HG02973 (cell line): ENCODE measurements at regions not wholly inside any gene's neighbourhood (a gene's known extent, or its start where the extent isn't known, plus 50 kb on each side); places are given as distances from the start of the nearest gene placed in this dataset.
A peak's percentile ranks its signal among the peaks of the same experiment; 100 is the strongest.

Source experiments
- ATAC-seq: cut with Tn5 transposase; IDR thresholded peaks from one replicate; pipeline ENCODE4 v1.9.1; 2021; ENCODE audit warnings: moderate library complexity; ENCODE audit not compliant: unreplicated experiment

DNA sequence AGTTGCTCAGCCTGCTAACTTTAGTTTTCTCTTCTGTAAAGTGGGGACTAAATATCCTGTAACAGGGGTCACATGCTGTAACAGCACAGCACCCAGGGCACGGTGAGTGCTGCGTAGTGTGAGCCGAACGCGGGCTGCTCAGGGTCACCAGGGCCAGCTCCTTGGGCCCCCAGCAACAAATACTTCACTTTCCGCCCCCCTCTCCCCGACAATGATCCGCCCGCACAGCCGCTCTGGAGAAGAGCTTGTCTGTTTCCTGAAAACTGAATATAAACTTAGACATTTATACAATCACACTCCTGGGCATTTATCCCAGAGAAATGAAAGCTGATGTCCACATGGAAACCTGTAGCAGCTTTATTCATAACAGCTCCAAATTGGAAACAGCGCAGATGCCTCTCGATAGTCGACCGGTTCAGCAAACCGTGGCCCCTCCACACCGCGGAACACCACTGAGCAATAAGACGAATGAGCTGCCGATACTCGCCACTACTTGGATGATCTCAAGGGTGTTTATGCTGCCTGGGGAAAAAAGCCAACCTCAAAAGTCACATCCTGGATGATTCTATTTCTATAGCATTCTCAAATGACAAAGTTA lies 267.2 kb downstream of the PARN start:
- no peak for ATAC-seq

DNA sequence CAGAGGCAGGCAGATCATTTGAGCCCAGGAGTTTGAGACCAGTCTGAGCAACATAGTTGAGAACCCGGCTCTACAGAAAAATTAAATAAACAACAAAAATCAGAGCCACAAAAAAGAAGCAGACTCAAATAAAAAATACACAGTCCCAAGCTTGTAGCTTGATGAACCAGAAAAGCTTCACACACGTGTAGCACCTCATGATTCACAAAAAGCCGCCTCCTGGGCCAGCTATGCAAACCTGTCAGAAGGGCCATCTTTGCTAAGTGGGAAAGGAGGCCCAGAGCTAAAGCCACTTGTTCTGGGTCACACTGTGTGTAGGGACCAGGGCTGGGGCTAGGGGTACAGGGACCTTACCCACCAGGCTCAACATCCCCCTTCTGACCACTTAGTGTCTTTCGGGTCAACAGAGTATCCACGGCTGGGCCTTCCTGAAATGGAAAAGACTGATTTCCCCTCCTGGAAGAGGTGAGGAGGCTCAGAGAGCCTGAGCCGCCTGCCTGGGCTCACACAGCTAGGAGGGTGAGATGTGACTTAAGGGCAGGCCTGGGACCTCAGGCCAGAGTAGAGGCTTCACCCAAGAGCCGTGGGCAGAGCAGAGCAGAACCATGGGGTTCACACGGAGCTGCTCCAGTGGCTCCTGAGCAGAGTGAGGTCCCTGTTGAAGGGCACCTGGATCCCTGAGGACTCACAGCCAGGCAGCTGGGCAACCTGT lies 269.6 kb downstream of the PARN start:
- ATAC-seq, result no peak

DNA sequence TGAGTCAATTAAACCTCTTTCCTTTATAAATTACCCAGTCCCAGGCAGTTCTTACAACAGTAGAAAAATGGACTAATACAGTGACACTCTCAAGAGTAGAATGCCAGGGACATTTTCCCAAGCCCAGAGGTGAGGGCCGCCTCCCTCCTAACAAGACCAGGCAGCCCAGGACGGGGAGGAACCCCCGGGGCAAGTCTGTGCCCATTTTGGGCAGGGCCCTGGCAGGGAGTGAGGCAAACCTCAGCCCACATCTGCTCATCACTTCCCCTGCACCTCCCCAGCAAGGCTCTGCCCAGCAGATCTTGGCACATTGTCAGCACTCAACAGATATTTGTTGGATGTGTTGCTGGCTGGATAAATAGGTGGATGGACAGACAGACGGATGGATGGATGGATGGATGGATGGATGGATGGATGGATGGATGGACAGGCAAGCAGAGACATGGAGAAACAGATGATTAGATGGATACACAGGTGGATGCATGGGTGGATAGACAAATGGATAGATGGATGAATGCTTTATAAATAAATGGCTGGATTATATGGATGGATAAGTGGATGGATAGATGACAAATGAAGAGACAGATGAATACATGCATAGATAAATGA lies 271.3 kb downstream of the PARN start:
- ATAC-seq, result no peak

DNA sequence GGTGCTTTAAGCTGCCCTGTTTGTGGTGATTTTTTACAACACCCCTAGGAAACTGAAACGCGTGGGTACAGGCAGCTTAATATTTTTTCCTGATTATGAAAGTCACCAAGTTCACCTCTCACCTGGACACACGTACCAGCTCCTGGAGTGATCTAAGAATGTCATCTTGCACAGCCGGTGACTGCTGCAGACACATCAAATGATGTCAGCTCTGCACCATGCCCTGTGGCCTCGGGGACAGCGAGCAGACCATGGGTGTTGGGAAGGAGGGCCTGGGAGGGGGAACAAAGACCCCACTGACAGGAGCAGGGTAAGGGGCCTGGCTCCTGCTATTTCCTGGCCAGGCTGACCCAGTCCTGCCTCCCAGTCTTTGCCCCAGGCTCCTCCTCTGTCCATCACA lies 272.7 kb downstream of the PARN start:
- ATAC-seq, result no peak

DNA sequence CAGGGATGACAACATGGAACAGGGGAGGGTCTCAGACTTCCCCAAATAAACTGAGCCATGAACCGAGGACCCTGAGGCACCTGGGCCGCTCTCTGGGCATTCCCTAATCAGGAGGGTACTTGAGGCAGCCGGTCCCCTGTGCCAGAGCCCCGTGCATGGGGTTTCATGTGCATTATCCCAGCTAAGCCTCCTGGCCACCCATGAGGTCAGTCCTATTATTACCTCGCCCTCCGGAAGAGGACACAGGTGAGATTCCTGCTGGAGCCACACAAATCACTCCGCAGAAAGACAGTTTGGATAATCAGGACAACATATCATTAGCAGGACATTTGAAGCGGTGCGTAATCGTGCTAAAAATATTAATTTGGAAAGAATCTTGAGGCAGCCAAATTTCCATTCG lies 274.0 kb downstream of the PARN start:
- ATAC-seq, result no peak

DNA sequence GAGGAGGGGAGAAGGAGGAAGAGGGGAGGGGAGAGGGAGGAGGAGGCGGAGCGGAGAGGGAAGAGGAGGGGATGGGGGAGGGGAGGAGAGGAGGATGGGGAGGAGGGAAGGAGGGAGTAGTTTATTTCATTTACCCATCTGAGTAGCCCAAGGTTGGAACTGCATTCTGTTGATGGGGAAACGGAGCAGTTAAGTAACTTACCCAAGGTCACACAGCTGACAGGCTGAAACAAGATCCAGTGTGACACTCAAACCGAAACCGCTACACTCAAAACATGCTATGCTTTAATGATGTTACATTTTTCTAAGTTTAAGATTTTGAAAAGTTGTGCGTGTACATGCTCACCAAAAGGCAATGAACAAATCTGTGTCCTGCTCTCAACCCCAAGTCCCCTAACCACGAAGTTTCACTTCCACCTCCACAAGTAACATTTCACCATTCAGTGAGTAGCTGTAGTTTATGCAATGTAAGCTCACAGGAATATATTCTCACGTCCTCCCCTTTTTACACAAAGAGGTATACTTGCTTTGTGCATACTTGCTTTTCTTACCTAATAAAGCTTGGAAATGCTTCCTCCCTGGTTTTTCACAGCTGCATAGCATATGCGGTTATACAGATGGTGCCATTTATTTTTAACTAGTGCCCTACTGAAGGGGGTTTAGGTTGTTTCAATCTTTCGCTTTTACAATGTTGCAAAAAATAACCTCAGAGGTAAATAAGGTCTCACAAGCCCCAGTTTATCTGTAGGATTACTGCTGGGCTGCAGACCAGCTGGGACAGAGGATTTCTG lies 275.3 kb downstream of the PARN start:
- ATAC-seq, result peak; percentile 85

DNA sequence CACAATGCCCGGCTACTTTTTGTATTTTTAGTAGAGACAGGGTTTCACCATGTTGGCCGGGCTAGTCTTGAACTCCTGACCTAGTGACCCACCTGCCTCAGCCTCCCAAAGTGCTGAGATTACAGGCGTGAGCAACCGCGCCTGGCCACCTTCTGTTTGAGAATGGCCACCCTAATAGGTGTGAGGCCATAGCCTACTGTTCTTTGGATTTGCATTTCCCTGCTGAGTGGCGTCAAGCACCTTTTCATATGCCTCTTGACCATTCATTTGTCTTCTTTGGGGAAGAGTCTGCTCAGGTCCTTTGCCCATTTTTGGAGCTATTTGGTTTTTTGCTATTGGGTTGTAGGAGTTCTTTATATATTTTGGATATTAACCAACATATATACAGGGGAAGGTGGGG lies 276.7 kb downstream of the PARN start:
- no peak for ATAC-seq

DNA sequence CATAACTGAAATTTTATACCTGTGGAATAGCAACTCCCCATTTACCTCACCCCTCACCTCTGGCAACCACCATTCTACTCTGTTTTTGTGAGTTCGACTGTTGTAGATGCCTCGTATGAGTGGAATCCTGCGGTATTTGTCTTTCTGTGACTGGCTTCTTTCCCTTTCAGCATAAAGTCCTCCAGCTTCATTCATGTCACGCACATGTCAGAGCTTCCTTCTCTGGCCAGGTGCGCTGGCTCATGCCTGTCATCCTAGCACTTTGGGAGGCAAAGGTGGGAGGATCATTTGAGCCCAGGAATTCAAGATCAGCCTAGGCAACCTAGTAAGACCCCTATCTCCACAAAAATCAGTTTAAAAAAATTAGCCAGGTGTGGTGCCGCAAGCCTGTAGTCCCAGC lies 278.4 kb downstream of the PARN start:
- no peak for ATAC-seq

DNA sequence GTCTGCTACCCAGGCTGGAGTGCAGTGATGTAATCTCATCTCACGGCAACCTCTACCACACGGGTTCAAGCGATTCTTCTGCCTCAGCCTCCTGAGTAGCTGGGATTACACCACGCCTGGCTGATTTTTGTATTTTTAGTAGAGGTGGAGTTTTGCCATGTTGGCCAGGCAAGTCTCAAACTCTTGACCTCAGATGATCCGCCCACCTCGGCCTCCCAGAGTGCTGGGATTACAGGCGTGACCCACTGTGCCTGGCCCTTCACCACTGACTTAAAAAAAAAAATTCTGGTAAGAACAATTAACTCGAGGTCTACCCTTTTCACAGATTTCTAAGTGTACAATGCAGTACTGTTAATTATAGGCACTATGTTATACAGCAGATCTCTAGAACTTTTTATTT lies 279.4 kb downstream of the PARN start:
- ATAC-seq, result no peak

DNA sequence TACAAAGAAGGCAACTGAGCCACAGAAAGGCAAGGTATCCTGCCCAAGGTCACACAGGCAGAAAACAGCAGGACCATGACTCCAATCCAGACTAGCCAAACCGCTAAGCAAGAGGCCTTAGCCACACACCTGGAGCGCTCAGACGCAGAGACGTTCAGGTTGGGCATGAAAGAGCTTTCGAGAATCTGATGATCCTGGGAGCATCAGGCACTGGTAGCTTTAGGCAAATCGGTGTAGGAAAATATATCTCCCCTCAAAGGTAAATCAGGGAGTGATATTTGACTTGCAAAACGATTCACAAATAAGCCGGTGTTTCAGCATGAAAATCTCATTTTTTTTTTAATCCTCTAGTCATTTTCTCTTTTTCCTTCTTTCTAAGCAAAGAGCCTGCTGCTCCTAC lies 279.0 kb downstream of the MRTFB start:
- no peak for ATAC-seq

DNA sequence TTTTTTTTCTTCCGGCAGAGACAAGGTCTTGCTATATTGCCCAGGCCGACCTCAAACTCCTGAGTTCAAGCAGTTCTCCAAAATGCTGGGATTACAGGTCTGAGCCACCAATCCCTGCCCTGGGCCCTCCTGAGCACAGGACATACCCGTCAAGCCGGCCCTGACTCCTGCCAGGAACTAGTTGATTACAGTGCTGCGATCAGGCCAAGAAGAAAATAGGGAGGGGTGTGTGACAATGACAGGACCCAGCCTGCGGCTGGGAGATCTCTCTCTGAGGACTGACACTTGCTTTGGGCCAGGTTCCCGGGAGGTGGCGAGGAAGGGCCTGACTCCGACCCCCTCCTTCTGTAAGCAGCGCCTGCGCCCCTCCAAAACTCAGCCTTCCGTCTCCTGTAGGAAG lies 276.6 kb downstream of the MRTFB start:
- no peak for ATAC-seq

DNA sequence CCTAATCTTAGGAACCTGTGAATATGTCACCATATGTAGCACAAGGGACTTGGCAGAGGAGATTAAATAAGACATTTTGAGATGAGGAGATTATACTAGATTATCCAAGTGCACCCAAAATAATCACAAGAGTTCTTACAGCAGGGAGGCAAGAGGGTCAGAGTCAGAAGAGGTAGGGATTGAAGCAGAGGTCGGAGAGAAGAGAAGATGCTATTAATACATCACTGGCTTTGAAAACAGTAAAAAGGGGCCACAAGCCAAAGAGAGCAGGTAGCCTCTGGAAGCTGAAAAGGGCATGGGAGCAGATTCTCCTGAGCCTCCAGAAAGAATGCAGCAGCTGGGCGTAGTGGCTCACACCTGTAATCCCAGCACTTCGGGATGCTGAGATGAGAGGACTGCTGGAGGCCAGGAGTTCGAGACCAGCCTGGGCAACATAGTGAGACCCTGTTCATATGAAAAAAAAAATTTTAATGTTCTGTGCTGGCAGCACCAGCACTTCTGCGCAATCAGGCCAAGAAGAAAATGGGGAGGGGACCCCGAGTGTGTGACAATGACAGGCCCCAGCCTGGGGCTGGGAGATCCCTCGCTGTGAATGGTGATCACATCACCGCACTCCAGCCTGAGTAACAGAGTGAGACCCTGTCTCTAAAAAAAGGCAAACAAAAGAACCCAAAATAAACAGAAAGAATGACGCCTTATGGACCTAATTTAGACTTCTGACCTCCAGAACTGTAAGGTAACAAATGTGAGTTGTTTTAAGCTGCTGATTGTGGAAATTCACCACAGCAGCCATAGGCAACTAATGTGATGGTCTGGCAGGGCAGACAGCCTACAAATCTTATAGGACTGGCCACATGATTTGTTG lies 275.4 kb downstream of the MRTFB start:
- no peak for ATAC-seq

DNA sequence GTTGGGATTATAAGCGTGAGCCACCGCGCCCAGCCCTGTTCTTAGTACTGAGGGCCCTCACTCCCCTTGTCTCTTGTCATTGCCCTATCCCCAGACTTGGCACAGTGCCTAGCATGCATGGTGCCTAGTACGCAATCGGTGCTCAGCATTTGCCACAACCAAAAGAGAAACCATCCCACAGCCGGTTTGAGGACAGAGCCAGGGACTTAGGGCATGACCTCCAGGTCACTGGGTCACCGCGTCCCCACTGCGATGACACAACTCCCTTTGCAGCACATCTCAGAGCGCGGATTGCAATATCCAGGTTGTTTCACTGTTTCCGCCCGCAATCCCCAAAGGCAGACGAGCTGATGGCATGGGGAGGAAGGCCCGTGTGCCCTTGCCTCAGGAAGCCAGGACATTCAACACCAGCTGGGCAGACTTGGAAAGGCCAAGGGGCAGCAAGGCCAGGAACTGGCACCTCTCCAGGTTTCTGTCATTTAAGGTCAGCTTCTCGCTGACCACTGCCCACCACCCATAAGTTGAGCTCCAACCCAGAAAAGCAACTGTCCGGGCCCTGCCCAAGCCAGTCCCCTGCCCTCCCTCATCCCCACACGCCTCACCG lies 274.5 kb downstream of the MRTFB start:
- no peak for ATAC-seq

DNA sequence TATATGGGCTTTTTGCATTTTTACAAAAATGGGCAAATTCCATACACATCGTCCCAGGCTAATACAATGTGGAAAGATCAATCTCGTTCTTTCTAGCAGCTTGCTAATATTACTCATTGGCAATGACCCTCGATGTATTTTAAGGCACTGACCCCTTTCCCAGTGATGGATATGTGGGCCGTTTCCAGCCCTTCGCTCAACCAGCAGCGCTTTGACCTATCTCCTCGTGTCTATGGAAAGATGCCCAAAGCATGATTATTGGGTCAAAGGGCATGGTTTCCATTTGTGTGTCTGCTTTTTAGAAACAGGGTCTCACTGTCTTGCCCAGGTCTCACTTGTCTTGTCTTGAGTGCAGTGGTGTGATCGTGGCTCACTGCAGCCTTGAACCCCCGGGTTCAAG lies 273.8 kb downstream of the MRTFB start:
- no peak for ATAC-seq

DNA sequence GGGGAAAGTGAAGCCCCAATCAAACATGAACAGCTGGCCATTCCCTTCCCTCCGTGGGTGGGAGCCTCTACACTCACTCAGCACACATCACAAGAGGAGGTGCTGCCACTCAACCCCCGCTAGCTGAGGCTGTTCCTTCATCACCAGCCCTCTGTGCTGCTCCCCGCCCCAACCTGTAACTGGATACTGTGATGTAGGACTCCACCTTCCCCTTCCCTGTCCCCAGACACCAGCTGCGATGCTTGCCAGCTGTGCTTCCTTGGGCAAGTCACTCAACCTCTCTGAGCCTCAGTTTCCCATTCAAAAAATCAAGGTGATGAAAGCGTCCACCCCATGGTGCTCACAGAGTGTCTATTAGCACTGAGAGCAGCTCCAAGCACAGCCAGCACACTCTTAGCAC lies 273.2 kb downstream of the MRTFB start:
- ATAC-seq, result no peak

DNA sequence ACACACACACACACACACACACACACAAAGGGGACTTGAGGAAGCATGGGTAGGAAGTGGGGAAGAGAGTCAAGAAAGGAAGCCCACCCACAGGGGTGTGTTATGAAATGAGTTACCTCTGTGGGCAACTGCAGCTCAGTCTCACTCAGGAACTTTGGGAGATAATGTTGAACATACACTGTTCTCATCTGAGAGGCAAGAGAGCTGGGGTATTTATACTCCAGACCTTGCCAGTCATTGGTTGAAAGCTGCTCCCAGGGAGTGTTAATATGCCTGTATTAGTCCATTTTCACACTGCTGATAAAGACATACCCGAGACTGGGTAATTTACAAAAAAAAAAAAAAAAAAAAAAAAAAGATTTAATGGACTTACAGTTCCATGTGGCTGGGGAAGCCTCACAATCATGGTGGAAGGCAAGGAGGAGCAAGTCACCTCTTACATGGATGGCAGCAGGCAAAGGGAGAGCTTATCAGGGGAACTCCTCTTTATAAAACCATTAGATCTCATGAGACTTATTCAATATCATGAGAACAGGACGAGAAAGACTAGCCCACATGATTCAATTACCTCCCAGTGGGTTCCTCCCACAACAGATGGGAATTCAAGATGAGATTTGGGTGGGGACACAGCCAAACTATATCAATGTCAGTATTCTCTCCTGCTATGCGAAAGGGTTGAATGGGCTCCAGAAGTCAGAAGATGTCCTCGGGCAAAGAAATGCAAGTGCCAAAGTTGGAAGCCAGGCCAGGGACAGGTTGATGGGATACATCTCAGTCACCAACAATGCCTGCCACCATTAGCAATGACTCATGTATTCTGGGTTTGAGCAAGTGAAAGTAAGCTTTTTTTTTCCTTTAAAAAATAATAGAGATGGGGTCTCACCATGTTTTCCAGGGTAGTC lies 270.5 kb downstream of the MRTFB start:
- ATAC-seq, result no peak

DNA sequence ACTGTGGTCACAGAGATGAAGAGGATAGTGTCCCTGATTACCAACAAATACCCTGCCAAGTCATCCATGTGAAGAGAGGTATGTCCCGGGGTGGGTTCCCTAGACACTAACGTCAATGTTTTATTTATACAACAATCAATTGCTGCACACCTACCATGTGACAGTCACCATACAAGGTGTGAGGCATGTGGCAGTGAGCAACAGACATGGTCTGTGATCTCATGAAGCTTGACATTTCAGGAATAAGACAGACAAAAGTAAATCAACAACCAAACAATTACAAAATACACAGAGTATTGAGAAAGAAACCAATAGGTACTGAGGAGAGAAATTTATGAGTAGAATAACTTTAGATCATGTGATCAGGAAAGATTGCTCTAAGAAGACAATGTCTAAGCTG lies 268.6 kb downstream of the MRTFB start:
- ATAC-seq, result no peak

DNA sequence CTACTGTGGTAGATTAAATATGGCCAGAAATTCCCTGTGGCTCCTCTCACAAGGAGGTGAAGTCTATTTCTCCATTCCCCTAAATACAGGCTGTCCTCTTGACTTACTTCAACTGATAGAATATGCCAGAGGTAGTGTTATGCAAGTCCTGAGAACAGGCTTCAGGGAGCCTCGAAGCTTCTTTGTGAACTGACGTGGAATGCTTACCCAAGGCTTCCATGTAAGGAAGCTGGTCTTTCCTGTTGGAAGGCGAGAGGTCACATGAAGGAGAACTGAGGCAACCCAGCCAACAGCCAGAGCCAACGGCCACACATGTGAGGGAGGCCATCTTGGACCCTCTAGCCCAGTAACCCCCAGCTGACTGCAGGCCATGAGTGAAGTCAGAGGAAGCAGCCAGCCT lies 267.9 kb downstream of the MRTFB start:
- no peak for ATAC-seq

DNA sequence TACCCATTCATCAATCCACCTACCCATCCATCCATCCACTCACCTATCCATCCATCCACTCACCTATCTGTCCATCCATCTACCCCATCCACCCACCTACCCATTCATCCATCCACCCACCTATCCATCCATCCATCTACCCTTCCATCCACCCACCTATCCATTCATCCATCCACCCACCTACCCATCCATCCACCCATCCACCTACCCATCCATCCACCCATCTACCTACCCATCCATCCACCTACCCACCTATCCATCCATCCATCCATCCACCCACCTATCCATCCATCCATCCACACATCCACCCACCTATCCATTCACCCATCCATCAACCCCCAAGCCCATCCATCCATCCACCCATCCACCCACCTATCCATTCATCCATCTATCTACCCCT lies 267.1 kb downstream of the MRTFB start:
- ATAC-seq, result no peak
